K562 (cell line): ENCODE measurements at regions not wholly inside any gene's neighbourhood (a gene's known extent, or its start where the extent isn't known, plus 50 kb on each side); places are given as distances from the start of the nearest gene placed in this dataset.
"Not testable (repeated sequence)": the region's sequence is repeated elsewhere in the genome, so short reads cannot be mapped to it uniquely, and the experiment has no call there.

ENCODE experiments used
- ATAC-seq: fragments of 200-7000 bp; cut with Tn5 transposase; 3 replicates; pipeline ENCODE4 v1.9.1; 2020; ENCODE audit warnings: moderate library complexity
- BruUV-seq: library from RNA; stranded (reverse); fragments of 400-500 nt; replicated peaks from 2 replicates; lab custom pipeline; 2021; lab: Mats Ljungman, UMichigan
- CTCF ChIA-PET: fragments of 300-600 bp; formaldehyde crosslinking; extraction: SDS; loops from one replicate; lab custom pipeline; 2021; ENCODE audit warnings: low intra/inter-chr PET ratio; lab: Yijun Ruan, JAX
- POLR2A ChIA-PET: fragments of 300-600, 350-650 bp; sonication (Branson Sonifier 250); formaldehyde crosslinking; extraction: SDS; loops from one replicate; lab custom pipeline; 2021; ENCODE audit warnings: antibody characterized with exemption, inconsistent platforms; lab: Yijun Ruan, JAX
- DNase-seq, 4 experiments: peaks; one replicate each; pipeline versions ENCODE4 v3.0.0 to v3.0.0-alpha.2; 2011 to 2018; ENCODE audit warnings: low spot score in 3 of 4, mixed read lengths in 3 of 4; ENCODE audit errors: extremely low read depth in 1 of 4
- FAIRE-seq: peaks from 2 replicates; lab custom pipeline; 2011; peaks lifted over from hg19 to GRCh38; lab: Jason Lieb, UNC
- H2AFZ ChIP-seq: 2 replicates; pipeline ENCODE4 v1.6.0; 2011; ENCODE audit warnings: low read depth, low read length, control low read depth, inconsistent platforms
- H3K27ac ChIP-seq: fragments of 200-600 bp; 3 replicates; pipeline ENCODE4 v1.8.0; 2011; ENCODE audit warnings: low read depth, mild to moderate bottlenecking, control low read depth, inconsistent platforms, low read length, moderate library complexity, mixed read lengths; ENCODE audit errors: extremely low read depth
- H3K27me3 ChIP-seq, 2 experiments: fragments of 300-600 bp in 1 of 2; 2 replicates in 1 of 2; 3 replicates in 1 of 2; pipeline versions ENCODE4 v1.6.0 to v1.8.0; 2011; ENCODE audit warnings: inconsistent platforms in 2 of 2, low read length in 2 of 2, mild to moderate bottlenecking in 1 of 2, mixed read lengths in 1 of 2, moderate library complexity in 1 of 2; ENCODE audit not compliant: control insufficient read depth in 2 of 2, insufficient read depth in 2 of 2
- H3K36me3 ChIP-seq: fragments of 300-600 bp; 3 replicates; pipeline ENCODE4 v1.8.0; 2011; ENCODE audit warnings: mild to moderate bottlenecking, low read length, inconsistent platforms; ENCODE audit not compliant: control insufficient read depth, insufficient read depth
- H3K4me1 ChIP-seq, 2 experiments: fragments of 200-600 bp in 1 of 2; replicated peaks in 1 of 2; 2 replicates in 1 of 2; 3 replicates in 1 of 2; pipeline versions ENCODE4 v1.5.1 to v1.8.0; 2011; ENCODE audit warnings: inconsistent platforms in 2 of 2, low read length in 2 of 2, mild to moderate bottlenecking in 1 of 2, mixed read lengths in 1 of 2, moderate library complexity in 1 of 2; ENCODE audit not compliant: control insufficient read depth in 2 of 2, insufficient read depth in 2 of 2
- H3K4me2 ChIP-seq: 2 replicates; pipeline ENCODE4 v1.6.1; 2011; ENCODE audit warnings: low read length, control low read depth, inconsistent platforms, mixed read lengths; ENCODE audit not compliant: insufficient read depth
- H3K4me3 ChIP-seq: fragments of 200-600 bp; sonication (generic), shearing (Covaris generic); 2 replicates; pipeline ENCODE4 v1.5.1; 2016; ENCODE audit warnings: control low read depth, inconsistent platforms
- H3K79me2 ChIP-seq: fragments of 200-600 bp; 3 replicates; pipeline ENCODE4 v1.8.0; 2011; ENCODE audit warnings: low read length, inconsistent platforms; ENCODE audit not compliant: control insufficient read depth, insufficient read depth
- H3K9ac ChIP-seq, 2 experiments: 2 replicates each; pipeline versions ENCODE4 v1.6.0 to v1.6.1; 2011; ENCODE audit warnings: low read depth in 2 of 2, low read length in 2 of 2, control low read depth in 1 of 2, inconsistent platforms in 1 of 2, mild to moderate bottlenecking in 1 of 2, mixed read lengths in 1 of 2; ENCODE audit not compliant: insufficient read depth in 1 of 2
- H3K9me1 ChIP-seq: one replicate; pipeline ENCODE4 v1.6.0; 2011; ENCODE audit warnings: inconsistent platforms, mild to moderate bottlenecking, low read length, moderate library complexity; ENCODE audit not compliant: control insufficient read depth, insufficient read depth
- H3K9me3 ChIP-seq: replicated peaks from 2 replicates; pipeline ENCODE4 v1.5.1; 2011; ENCODE audit warnings: low read depth, low read length, inconsistent platforms; ENCODE audit not compliant: control insufficient read depth, insufficient read depth
- H4K20me1 ChIP-seq: replicated peaks from 2 replicates; pipeline ENCODE4 v1.6.1; 2011; ENCODE audit warnings: low read length, inconsistent platforms, mixed read lengths; ENCODE audit not compliant: control insufficient read depth, insufficient read depth
- BRD4 ChIP-seq: fragments of 200-600 bp; sonication (generic); IDR thresholded peaks from 2 replicates; pipeline ENCODE4 v1.6.1; 2017; ENCODE audit warnings: inconsistent platforms
- DDX20 ChIP-seq: fragments of 450-650 bp; IDR thresholded peaks from 2 replicates; pipeline ENCODE4 v1.6.1; 2016; ENCODE audit warnings: missing genetic modification characterization, low read depth, mild to moderate bottlenecking, missing compliant biosample characterization, moderate library complexity
- DNMT1 ChIP-seq: fragments of 450-650 bp; IDR thresholded peaks from 2 replicates; pipeline ENCODE4 v1.6.1; 2016; ENCODE audit warnings: antibody characterized with exemption, mild to moderate bottlenecking
- FOXO4 ChIP-seq: fragments of 450-650 bp; formaldehyde crosslinking; IDR thresholded peaks from 2 replicates; pipeline ENCODE4 v1.4.0; 2020; ENCODE audit warnings: mild to moderate bottlenecking, moderate library complexity
- HCFC1 ChIP-seq: IDR thresholded peaks from 2 replicates; pipeline ENCODE4 v1.6.1; 2012; ENCODE audit warnings: low read depth, low read length, improper control_type of control experiment
- PRMT5 ChIP-seq: sonication (generic); formaldehyde crosslinking; IDR thresholded peaks from 2 replicates; pipeline ENCODE4 v1.5.0; 2020; ENCODE audit warnings: missing genetic modification reagents
- TAF7 ChIP-seq: fragments of 450-650 bp; IDR thresholded peaks from 2 replicates; pipeline ENCODE4 v1.6.1; 2016; ENCODE audit warnings: missing genetic modification characterization, missing compliant biosample characterization
- ZFP36 ChIP-seq: fragments of 150-350 bp; IDR thresholded peaks from 2 replicates; pipeline ENCODE4 v1.6.1; 2018; ENCODE audit warnings: low read length, low read depth; ENCODE audit not compliant: partially characterized antibody
- ZNF134 ChIP-seq: fragments of 250-450 bp; sonication (Bioruptor Pico); conservative IDR thresholded peaks from 2 replicates; pipeline ENCODE4 v1.4.0; 2020
- ZNF143 ChIP-seq: sonication (generic); formaldehyde crosslinking; IDR thresholded peaks from 2 replicates; pipeline ENCODE4 v1.9.0; 2022; ENCODE audit warnings: mild to moderate bottlenecking, missing genetic modification reagents
- ZNF445 ChIP-seq: fragments of 250-450 bp; sonication (Bioruptor Pico); IDR thresholded peaks from 2 replicates; pipeline ENCODE4 v1.4.0; 2020; ENCODE audit warnings: low read depth, mild to moderate bottlenecking, moderate library complexity
- ZNF717 ChIP-seq: fragments of 250-450 bp; sonication (Bioruptor Pico); IDR thresholded peaks from 2 replicates; pipeline ENCODE4 v1.5.0; 2021
- ZNF77 ChIP-seq: fragments of 250-450 bp; sonication (Bioruptor Pico); IDR thresholded peaks from 2 replicates; pipeline ENCODE4 v1.5.0; 2020
- WGBS: fragments of 100-300 bp; shearing (Covaris generic); methylation state at CpG from one replicate; pipeline ENCODE4 v1.1.6; 2016; ENCODE audit warnings: low coverage, mixed read lengths; ENCODE audit not compliant: insufficient coverage; ENCODE audit errors: missing lambda C conversion rate; 5-methylcytosine and 5-hydroxymethylcytosine counted together
- in situ Hi-C: fragments of 300-500 bp; cut with MboI; formaldehyde crosslinking; loops from 4 replicates; pipeline ENCODE4 v1.15.0; 2018; ENCODE audit warnings: inconsistent platforms, mixed read lengths
- intact Hi-C: fragments of 100-400 bp; cut with micrococcal nuclease; formaldehyde crosslinking; loops from 2 replicates; pipeline ENCODE4 v1.14.2; 2022
- TF ChIP-seq, protein P1 (sequence below): fragments of 450-650 bp; formaldehyde crosslinking; IDR thresholded peaks from 2 replicates; pipeline ENCODE4 v1.4.0; 2020; ENCODE audit warnings: mild to moderate bottlenecking, moderate library complexity

DNA sequence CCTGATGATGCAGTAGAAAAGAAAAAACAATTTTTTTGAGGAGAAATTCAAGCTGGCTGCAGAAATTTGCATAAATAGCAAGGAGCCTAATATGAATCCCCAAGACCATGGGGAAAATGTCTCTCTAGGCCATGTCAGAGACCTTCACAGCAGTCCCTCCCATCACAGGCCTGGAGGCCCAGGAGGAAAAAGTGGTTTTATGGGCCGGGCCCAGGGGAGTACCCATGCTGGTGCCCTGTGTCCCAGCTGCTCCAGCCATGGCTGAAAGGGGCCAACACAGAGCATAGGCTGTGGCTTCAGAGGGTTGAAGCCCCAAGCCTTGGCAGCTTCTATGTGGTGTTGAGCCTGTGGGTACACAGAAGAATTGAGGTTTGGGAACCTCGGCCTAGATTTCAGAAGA lies 126.8 kb upstream of the KLF14 start:
- WGBS: 0% methylated on average over 2 of the region's 2 CpGs

DNA sequence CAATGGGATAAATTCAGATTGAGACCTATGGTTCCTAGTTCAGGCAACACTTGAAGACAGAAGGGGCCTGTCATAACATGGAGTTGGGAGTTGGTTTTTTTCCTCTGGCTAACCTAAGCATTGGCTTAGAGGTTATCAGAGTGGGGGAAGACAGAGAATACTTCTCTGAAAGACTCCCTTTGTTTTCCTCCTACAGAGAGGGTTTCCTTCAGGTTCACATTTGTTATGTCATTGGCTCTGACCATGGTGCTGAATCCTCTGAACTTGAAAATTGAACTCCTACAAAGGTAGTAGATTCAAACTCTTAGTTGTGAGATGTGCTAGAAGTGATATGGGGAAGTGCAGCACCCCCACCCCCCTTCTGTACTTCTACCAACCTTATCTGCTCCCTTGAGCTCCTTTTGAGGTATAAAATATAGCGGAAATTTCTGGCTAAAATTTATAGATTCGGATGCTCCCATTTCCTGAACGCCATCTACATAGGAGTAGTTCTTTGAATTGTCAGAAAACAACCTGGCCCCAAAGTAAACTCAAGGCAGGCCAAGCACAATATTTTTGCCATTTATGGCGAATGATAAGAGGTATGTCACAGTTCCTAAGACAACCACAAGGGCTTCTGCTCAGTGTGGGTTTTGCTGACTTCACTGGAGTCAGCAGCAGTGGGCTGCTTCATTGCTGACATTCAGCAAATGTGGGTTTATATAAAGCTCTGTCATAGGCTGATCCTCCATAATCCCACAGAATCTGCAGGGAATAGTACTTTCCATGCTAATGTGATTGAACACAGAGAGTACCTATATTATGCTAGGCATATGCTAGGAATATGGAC lies 131.6 kb upstream of the KLF14 start:
- H3K4me2 ChIP-seq: no peak overlapping the region
- no peak overlapping the region for H3K9ac ChIP-seq
- H3K9me1 ChIP-seq: no peaks in the 10 kb centered on the region
- no peaks in the 10 kb centered on the region for H3K79me2 ChIP-seq
- peak; percentile 48; the same call in 2 of the 3 replicates for ATAC-seq
- peak; percentile 72 for FAIRE-seq
- no peaks in the 10 kb centered on the region for H3K4me1 ChIP-seq
- H2AFZ ChIP-seq: no peak overlapping the region
- no TSS peak for BruUV-seq
- ChIA-PET CTCF (no interaction called here), POLR2A (no interaction called here)
- no peak overlapping the region for H3K4me3 ChIP-seq
- in situ Hi-C loops (no loop called here), intact Hi-C loops (no loop called here)
- peak in 1 of 4 experiments; percentile 57 for DNase-seq
- no peaks in the 10 kb centered on the region for H3K36me3 ChIP-seq
- H3K27ac ChIP-seq: no peak overlapping the region
- no peaks in the 10 kb centered on the region for H3K9me3 ChIP-seq
- H4K20me1 ChIP-seq: no peaks in the 10 kb centered on the region
- 0 out of 5 replicates have a peak, but pooled peaks cover 0 to 4% of the 10 kb centered on the region in 2 experiments for H3K27me3 ChIP-seq
- WGBS: 3% methylated on average over 4 of the region's 4 CpGs
- no peak for TF ChIP-seq ZNF77 (CRISPR knock-in tag)
- TF ChIP-seq, protein P1, sequence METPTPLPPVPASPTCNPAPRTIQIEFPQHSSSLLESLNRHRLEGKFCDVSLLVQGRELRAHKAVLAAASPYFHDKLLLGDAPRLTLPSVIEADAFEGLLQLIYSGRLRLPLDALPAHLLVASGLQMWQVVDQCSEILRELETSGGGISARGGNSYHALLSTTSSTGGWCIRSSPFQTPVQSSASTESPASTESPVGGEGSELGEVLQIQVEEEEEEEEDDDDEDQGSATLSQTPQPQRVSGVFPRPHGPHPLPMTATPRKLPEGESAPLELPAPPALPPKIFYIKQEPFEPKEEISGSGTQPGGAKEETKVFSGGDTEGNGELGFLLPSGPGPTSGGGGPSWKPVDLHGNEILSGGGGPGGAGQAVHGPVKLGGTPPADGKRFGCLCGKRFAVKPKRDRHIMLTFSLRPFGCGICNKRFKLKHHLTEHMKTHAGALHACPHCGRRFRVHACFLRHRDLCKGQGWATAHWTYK (CRISPR knock-in tag): no peak
- TF ChIP-seq HCFC1: peak; percentile 19; the same call in 1 of the 2 replicates
- TF ChIP-seq ZNF717 (CRISPR knock-in tag): no peak
- no peak for TF ChIP-seq ZNF445
- TF ChIP-seq ZNF134: no peak
- 0 out of 2 replicates have a peak, but pooled peaks have one; percentile 23 for TF ChIP-seq DDX20 (tag)
- TF ChIP-seq BRD4: no peak
- no peak for TF ChIP-seq DNMT1
- no peak for TF ChIP-seq TAF7 (tag)
- no peak for TF ChIP-seq ZNF143
- TF ChIP-seq PRMT5 (CRISPR knock-in tag): no peak
- no peak for TF ChIP-seq FOXO4 (CRISPR knock-in tag)

More for the DNA sequence above, 126.8 kb upstream of the KLF14 start:
- H3K27me3 ChIP-seq, H3K4me1 ChIP-seq, FAIRE-seq, BruUV-seq, CTCF ChIA-PET, H3K4me3 ChIP-seq, H4K20me1 ChIP-seq, H3K4me2 ChIP-seq, intact Hi-C loops, H3K27ac ChIP-seq, DNase-seq, H3K79me2 ChIP-seq, ATAC-seq, H3K9me3 ChIP-seq, H3K9me1 ChIP-seq, in situ Hi-C loops: not testable (repeated sequence)
- POLR2A ChIA-PET: interaction anchor here (0.6 kb wide), 1 partner anchor 212 kb away, joined by 3 read pairs; no protein-coding TSS in a partner anchor
- TF ChIP-seq ZFP36: peak; percentile 62
- TF ChIP-seq, all 486 proteins: peak for 1; not testable (repeated sequence) for 485
- not testable (repeated sequence) for H3K36me3 ChIP-seq, H3K9ac ChIP-seq, H2AFZ ChIP-seq
